Coronary artery (tissue), 2 donors: ENCODE measurements at regions not wholly inside any gene's neighbourhood (a gene's known extent, or its start where the extent isn't known, plus 50 kb on each side); places are given as distances from the start of the nearest gene placed in this dataset.

Experiments
- DNase-seq: peaks from one replicate; pipeline ENCODE4 v3.0.0-alpha.2; 2017; ENCODE audit warnings: low spot score
- H3K27ac ChIP-seq, 2 donors: fragments of 200-600 bp; sonication (generic); one replicate each; pipeline ENCODE4 v1.5.1; 2016 to 2019
- H3K4me3 ChIP-seq: fragments of 200-600 bp; sonication (generic); 2 replicates; pipeline ENCODE4 v1.5.1; 2016; ENCODE audit warnings: mild to moderate bottlenecking, moderate library complexity
- CTCF ChIP-seq: fragments of 200-600 bp; sonication (generic); IDR thresholded peaks from one replicate; pipeline ENCODE4 v1.5.1; 2019; ENCODE audit warnings: antibody characterized with exemption

GRCh38 chr1:218078916-218079315 is 206.2 kb upstream of the RRP15 start:
- no peak for DNase-seq
- no peak overlapping the region for H3K4me3 ChIP-seq
- H3K27ac ChIP-seq, result no peak overlapping the region
- TF ChIP-seq CTCF, result no peak

GRCh38 chr1:218079347-218079746 is 205.7 kb upstream of the RRP15 start:
- no peak overlapping the region for H3K27ac ChIP-seq

GRCh38 chr1:218079820-218080219 is 205.3 kb upstream of the RRP15 start:
- TF ChIP-seq CTCF, result no peak
- no peak overlapping the region for H3K4me3 ChIP-seq
- DNase-seq, result no peak
- no peak overlapping the region for H3K27ac ChIP-seq

More at GRCh38 chr1:218079347-218079746, 205.7 kb upstream of the RRP15 start:
- no peak for DNase-seq
- TF ChIP-seq CTCF, result no peak
- H3K4me3 ChIP-seq, result no peak overlapping the region

- no peak overlapping the region for H3K27ac ChIP-seq
- no peak for TF ChIP-seq CTCF
- H3K4me3 ChIP-seq, result no peak overlapping the region
- DNase-seq, result no peak
Measured at GRCh38 chr1:218080863-218081262, 204.2 kb upstream of the RRP15 start.

- Histone ChIP-seq H3K4me3 (no peak overlapping the region), H3K27ac (no peak overlapping the region)
- no peak for TF ChIP-seq CTCF
- DNase-seq, result no peak
Measured at GRCh38 chr1:218081358-218081757, 203.7 kb upstream of the RRP15 start.

GRCh38 chr1:218090459-218090858 is 194.6 kb upstream of the RRP15 start:
- no peak for TF ChIP-seq CTCF
- Histone ChIP-seq H3K4me3 (no peak overlapping the region), H3K27ac (no peak overlapping the region)
- no peak for DNase-seq

- no peak overlapping the region for H3K27ac ChIP-seq
- no peak for DNase-seq
- TF ChIP-seq CTCF, result no peak
- H3K4me3 ChIP-seq, result no peak overlapping the region
Measured at GRCh38 chr1:218101409-218101808, 183.7 kb upstream of the RRP15 start.
